ENCODE measurements at regions not wholly inside any gene's neighbourhood (a gene's known extent, or its start where the extent isn't known, plus 50 kb on each side); places are given as distances from the start of the nearest gene placed in this dataset.

- Histone ChIP-seq H3K4me2 (ENCODE audit: low read length) (no peak overlapping the region), H3K4me1 (ENCODE audit: low read length) (no peaks in the 10 kb centered on the region), H2AFZ (ENCODE audit: low read depth, low read length) (no peak overlapping the region), H3K9me3 (ENCODE audit: insufficient read depth, low read length) (no peaks in the 10 kb centered on the region), H3K79me2 (ENCODE audit: low read length) (no peaks in the 10 kb centered on the region), H4K20me1 (ENCODE audit: insufficient read depth, low read length) (no peaks in the 10 kb centered on the region), H3K27ac (ENCODE audit: low read length) (no peak overlapping the region), H3K9ac (ENCODE audit: low read length) (no peak overlapping the region), H3K27me3 (ENCODE audit: low read depth, low read length) (no peaks in the 10 kb centered on the region), H3K4me3 (ENCODE audit: low read length) (no peak overlapping the region), H3K36me3 (replicated peaks; ENCODE audit: low read depth, low read length) (no peaks in the 10 kb centered on the region)
- no peak for TF ChIP-seq EZH2phosphoT487 (IDR thresholded peaks at IDR 0.05; ENCODE audit: low read depth)
- no peak for TF ChIP-seq CTCF (IDR thresholded peaks at IDR 0.05; ENCODE audit: low read depth, low read length)
Measured at GRCh38 chr20:40191573-40191972, 497.5 kb downstream of the MAFB start.

- Histone ChIP-seq H3K27ac (ENCODE audit: low read length) (no peak overlapping the region), H3K9me3 (ENCODE audit: insufficient read depth, low read length) (no peaks in the 10 kb centered on the region), H3K4me2 (ENCODE audit: low read length) (no peak overlapping the region), H3K4me1 (ENCODE audit: low read length) (no peaks in the 10 kb centered on the region), H4K20me1 (ENCODE audit: insufficient read depth, low read length) (no peaks in the 10 kb centered on the region), H2AFZ (ENCODE audit: low read depth, low read length) (no peak overlapping the region), H3K36me3 (replicated peaks; ENCODE audit: low read depth, low read length) (no peaks in the 10 kb centered on the region), H3K27me3 (ENCODE audit: low read depth, low read length) (peaks cover 2% of the 10 kb centered on the region; the same call in 1 of the 2 replicates), H3K79me2 (ENCODE audit: low read length) (no peaks in the 10 kb centered on the region), H3K4me3 (ENCODE audit: low read length) (no peak overlapping the region), H3K9ac (ENCODE audit: low read length) (no peak overlapping the region)
- no peak for TF ChIP-seq EZH2phosphoT487 (IDR thresholded peaks at IDR 0.05; ENCODE audit: low read depth)
Measured at GRCh38 chr20:40189621-40190020, 499.4 kb downstream of the MAFB start.

- H3K27me3 ChIP-seq (ENCODE audit: low read depth, low read length) = peaks cover 3% of the 10 kb centered on the region; the same call in 1 of the 2 replicates
- no peaks in the 10 kb centered on the region for H4K20me1 ChIP-seq (ENCODE audit: insufficient read depth, low read length)
- no peaks in the 10 kb centered on the region for H3K36me3 ChIP-seq (replicated peaks; ENCODE audit: low read depth, low read length)
- TF ChIP-seq EZH2phosphoT487 (IDR thresholded peaks at IDR 0.05; ENCODE audit: low read depth) (no peak), CTCF (IDR thresholded peaks at IDR 0.05; ENCODE audit: low read depth, low read length) (no peak)
- H3K4me2 ChIP-seq (ENCODE audit: low read length) = no peak overlapping the region
- no peak overlapping the region for H3K9ac ChIP-seq (ENCODE audit: low read length)
- no peak overlapping the region for H3K27ac ChIP-seq (ENCODE audit: low read length)
- H3K4me3 ChIP-seq (ENCODE audit: low read length) = no peak overlapping the region
- no peaks in the 10 kb centered on the region for H3K9me3 ChIP-seq (ENCODE audit: insufficient read depth, low read length)
- no peaks in the 10 kb centered on the region for H3K4me1 ChIP-seq (ENCODE audit: low read length)
- no peak overlapping the region for H2AFZ ChIP-seq (ENCODE audit: low read depth, low read length)
- H3K79me2 ChIP-seq (ENCODE audit: low read length) = no peaks in the 10 kb centered on the region
Measured at GRCh38 chr20:40188319-40188718, 500.7 kb downstream of the MAFB start.

- H3K79me2 ChIP-seq (ENCODE audit: low read length) = no peaks in the 10 kb centered on the region
- H3K4me1 ChIP-seq (ENCODE audit: low read length) = no peaks in the 10 kb centered on the region
- H3K27me3 ChIP-seq (ENCODE audit: low read depth, low read length) = peaks cover 3% of the 10 kb centered on the region; the same call in 1 of the 2 replicates
- H3K9me3 ChIP-seq (ENCODE audit: insufficient read depth, low read length) = no peaks in the 10 kb centered on the region
- no peak overlapping the region for H2AFZ ChIP-seq (ENCODE audit: low read depth, low read length)
- no peak overlapping the region for H3K4me2 ChIP-seq (ENCODE audit: low read length)
- H3K36me3 ChIP-seq (replicated peaks; ENCODE audit: low read depth, low read length) = no peaks in the 10 kb centered on the region
- H4K20me1 ChIP-seq (ENCODE audit: insufficient read depth, low read length) = no peaks in the 10 kb centered on the region
- TF ChIP-seq CTCF (IDR thresholded peaks at IDR 0.05; ENCODE audit: low read depth, low read length) (no peak), EZH2phosphoT487 (IDR thresholded peaks at IDR 0.05; ENCODE audit: low read depth) (no peak)
- H3K9ac ChIP-seq (ENCODE audit: low read length) = no peak overlapping the region
- H3K27ac ChIP-seq (ENCODE audit: low read length) = no peak overlapping the region
- no peak overlapping the region for H3K4me3 ChIP-seq (ENCODE audit: low read length)
Measured at GRCh38 chr20:40186826-40187225, 502.2 kb downstream of the MAFB start.

- no peak overlapping the region for H3K4me2 ChIP-seq (ENCODE audit: low read length)
- no peak overlapping the region for H3K4me3 ChIP-seq (ENCODE audit: low read length)
- no peak overlapping the region for H3K9ac ChIP-seq (ENCODE audit: low read length)
- peaks cover 3% of the 10 kb centered on the region; the same call in 1 of the 2 replicates for H3K27me3 ChIP-seq (ENCODE audit: low read depth, low read length)
- H4K20me1 ChIP-seq (ENCODE audit: insufficient read depth, low read length) = no peaks in the 10 kb centered on the region
- no peak overlapping the region for H3K27ac ChIP-seq (ENCODE audit: low read length)
- H3K36me3 ChIP-seq (replicated peaks; ENCODE audit: low read depth, low read length) = no peaks in the 10 kb centered on the region
- no peaks in the 10 kb centered on the region for H3K79me2 ChIP-seq (ENCODE audit: low read length)
- no peaks in the 10 kb centered on the region for H3K4me1 ChIP-seq (ENCODE audit: low read length)
- H3K9me3 ChIP-seq (ENCODE audit: insufficient read depth, low read length) = no peaks in the 10 kb centered on the region
- TF ChIP-seq CTCF (IDR thresholded peaks at IDR 0.05; ENCODE audit: low read depth, low read length) (no peak), EZH2phosphoT487 (IDR thresholded peaks at IDR 0.05; ENCODE audit: low read depth) (no peak)
- no peak overlapping the region for H2AFZ ChIP-seq (ENCODE audit: low read depth, low read length)
Measured at GRCh38 chr20:40181676-40182075, 507.4 kb downstream of the MAFB start.
